ENCODE measurements at regions not wholly inside any gene's neighbourhood (a gene's known extent, or its start where the extent isn't known, plus 50 kb on each side); places are given as distances from the start of the nearest gene placed in this dataset.

- TF ChIP-seq EP300 (IDR thresholded peaks at IDR 0.05), result no peak
- no peak for TF ChIP-seq CTCF (IDR thresholded peaks at IDR 0.05)
- TF ChIP-seq POLR2A (IDR thresholded peaks at IDR 0.05; ENCODE audit: low read depth), result no peak
- TF ChIP-seq POLR2AphosphoS5 (IDR thresholded peaks at IDR 0.05), result no peak
These were observed 170.1 kb downstream of the CD83 start for GRCh38 chr6:14287707-14288106.
